Activated CD8-positive, alpha-beta memory T cell treated with anti-CD3 and anti-CD28 coated beads for 36 hours (primary cell): ENCODE measurements at regions not wholly inside any gene's neighbourhood (a gene's known extent, or its start where the extent isn't known, plus 50 kb on each side); places are given as distances from the start of the nearest gene placed in this dataset.

Experiments
- CTCF ChIA-PET: fragments of 350-600 bp; sonication (Branson Sonifier 250); formaldehyde crosslinking; loops from one replicate; lab custom pipeline; 2021; ENCODE audit warnings: antibody characterized with exemption; lab: Charles Lee
- POLR2A ChIA-PET: fragments of 350-600 bp; sonication (Branson Sonifier 250); formaldehyde crosslinking; loops from one replicate; lab custom pipeline; 2021; ENCODE audit warnings: antibody characterized with exemption; lab: Charles Lee

GRCh38 chr4:137468836-137469235 is 63.5 kb downstream of the PCDH18 start:
- ChIA-PET POLR2A (no interaction called here), CTCF (no interaction called here)

DNA sequence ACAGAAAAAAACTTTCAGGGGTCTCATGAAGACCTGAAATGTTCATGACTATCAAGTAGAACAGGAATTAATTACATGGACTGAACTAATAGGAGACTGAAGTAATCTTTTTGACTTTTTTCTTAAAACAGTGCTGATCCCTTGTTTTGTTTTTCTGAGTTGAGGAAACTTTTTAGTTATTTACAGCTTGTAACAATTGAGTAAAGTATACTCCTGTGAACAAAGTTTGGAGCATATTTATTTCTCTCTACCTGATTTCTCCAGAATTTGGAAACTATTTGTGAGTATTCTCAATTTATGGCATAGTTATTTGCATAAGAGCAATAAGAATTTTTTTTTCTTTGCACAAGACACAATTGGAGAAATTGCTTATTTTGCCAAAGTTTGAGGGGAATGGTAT is 64.8 kb downstream of the PCDH18 start:
- CTCF ChIA-PET: no interaction called here

GRCh38 chr4:137463377-137464003 is 68.8 kb downstream of the PCDH18 start:
- ChIA-PET POLR2A (no interaction called here), CTCF (no interaction called here)

More for the DNA sequence above, 64.8 kb downstream of the PCDH18 start:
- POLR2A ChIA-PET: no interaction called here

- ChIA-PET CTCF (no interaction called here), POLR2A (no interaction called here)
These were observed 76.5 kb downstream of the PCDH18 start for GRCh38 chr4:137455647-137456321.

DNA sequence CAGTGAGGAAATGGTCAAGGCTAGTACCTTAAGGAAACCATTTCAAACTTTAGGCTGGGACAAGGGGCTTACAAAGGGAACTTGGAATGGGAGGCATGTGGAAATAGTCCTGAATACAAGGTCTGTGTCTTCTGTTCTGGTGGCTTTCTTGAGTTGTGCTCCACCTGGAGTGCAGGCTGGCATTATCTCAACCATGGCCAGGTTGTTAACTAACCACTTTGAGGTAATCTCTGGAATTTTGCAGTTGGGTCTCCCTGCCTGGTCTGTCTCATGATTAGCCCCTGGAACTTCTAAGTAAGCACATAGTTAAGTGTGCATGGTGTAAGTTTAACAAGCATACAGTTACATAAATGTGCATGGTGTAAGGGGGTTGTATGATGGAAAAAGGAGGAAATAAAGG is 77.5 kb downstream of the PCDH18 start:
- ChIA-PET CTCF (no interaction called here), POLR2A (no interaction called here)

DNA sequence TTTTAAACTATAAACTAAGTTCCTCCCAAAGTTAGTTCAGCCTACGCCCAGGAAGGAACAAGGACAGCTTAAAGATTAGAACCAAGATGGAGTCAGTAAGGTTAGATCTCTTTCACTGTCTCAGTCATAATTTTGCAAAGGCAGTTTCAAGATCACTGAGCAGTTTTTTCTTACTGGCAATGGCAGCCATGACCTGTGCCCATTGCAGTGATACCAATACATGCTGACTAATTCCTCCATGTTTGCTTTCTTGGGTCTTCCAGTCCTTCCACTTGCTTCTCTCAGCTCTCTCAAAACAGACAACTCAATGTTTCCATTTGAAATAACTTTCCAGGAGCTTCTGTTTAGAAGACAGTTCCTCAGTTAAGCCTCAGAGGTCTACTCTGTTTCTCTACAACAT is 79.5 kb downstream of the PCDH18 start:
- CTCF ChIA-PET: no interaction called here
- POLR2A ChIA-PET: no interaction called here

- CTCF ChIA-PET: no interaction called here
- POLR2A ChIA-PET: no interaction called here
These were observed 81.0 kb downstream of the PCDH18 start for GRCh38 chr4:137451172-137451825.

- ChIA-PET POLR2A (no interaction called here), CTCF (interaction anchor here (0.7 kb wide), 1 partner anchor 599 kb away, joined by 3 read pairs; no protein-coding TSS in a partner anchor)
These were observed 83.9 kb downstream of the PCDH18 start for GRCh38 chr4:137448402-137448801.

- ChIA-PET CTCF (no interaction called here), POLR2A (no interaction called here)
These were observed 86.2 kb downstream of the PCDH18 start for GRCh38 chr4:137446071-137446470.

- ChIA-PET CTCF (no interaction called here), POLR2A (no interaction called here)
These were observed 89.1 kb downstream of the PCDH18 start for GRCh38 chr4:137443031-137443800.

DNA sequence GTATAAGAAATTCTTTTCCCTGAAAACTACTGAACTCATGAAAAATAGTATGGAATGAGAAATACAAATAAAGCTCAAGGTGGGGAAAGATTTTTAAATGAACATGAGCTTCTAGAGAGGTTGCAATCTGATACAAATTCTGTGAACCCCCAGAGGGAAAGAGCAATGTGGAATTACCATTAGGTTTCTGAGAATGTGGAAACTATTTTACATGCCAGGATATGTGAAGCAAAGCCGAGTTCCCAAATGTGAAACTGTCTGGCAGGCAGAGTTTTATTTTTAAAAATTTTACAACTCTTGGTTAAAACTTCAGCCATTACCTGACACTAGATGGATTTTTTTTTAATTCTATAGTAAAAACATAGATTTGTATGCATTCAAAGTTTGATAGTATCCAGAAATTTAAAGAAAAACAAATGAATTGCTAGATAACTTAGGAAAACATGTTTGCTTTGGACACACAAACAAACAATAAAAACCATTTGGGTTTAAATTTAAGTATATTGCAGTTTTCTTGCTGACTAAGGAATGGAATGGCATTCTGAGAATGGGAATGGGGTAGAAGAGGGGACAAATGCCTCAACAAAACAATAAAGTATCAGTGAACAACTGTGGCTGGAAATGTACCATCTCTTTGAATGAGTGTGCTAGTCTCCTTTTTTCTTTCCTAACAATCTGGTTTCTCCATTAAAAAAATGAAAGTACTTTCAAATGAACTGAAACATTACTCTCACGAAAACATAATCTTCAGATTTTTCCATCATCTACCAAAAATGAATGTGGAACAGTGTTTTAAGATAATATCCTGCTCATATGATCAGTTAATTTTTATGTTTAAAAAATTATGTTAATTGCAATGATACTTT is 99.6 kb downstream of the PCDH18 start:
- POLR2A ChIA-PET: no interaction called here
- CTCF ChIA-PET: no interaction called here

DNA sequence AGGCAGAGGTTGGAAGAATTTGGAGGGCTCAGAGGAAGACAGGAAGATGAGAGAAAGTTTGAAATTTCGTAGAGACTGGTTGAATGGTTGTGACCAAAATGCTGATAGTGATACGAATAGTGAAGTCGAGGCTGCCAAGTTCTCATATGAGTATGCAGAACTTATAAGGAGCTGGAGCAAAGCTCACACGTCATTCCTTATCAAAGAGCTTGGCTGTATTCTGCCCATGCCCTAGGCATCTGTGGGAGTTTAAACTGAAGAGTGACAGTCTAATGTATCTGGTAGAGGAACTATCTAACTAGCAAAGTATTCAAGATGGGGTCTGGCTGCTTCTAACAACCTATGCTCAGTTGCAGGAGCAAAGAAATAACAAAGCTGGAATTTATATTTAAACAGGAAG is 102.1 kb downstream of the PCDH18 start:
- ChIA-PET POLR2A (no interaction called here), CTCF (interaction anchor here (0.6 kb wide), 1 partner anchor 81 kb away, joined by 3 read pairs; no protein-coding TSS in a partner anchor)

DNA sequence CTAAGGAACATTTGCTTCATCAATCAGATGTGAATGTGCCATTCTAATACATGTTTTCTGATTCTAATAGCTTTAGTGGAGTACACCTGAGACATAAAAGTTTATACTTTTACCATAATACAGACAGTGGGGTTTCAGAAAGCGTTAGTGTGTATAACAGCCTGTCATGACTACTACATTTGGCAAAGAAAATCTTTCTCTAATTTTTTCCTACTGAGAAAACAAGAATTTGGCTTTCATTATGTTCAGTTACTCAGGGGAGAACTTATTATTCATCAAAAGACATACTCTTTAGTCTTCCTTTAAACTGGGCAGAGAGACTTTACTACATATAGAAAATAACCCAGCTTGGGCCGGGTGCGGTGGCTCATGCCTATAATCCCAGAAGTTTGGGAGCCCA is 104.9 kb downstream of the PCDH18 start:
- POLR2A ChIA-PET: no interaction called here
- CTCF ChIA-PET: no interaction called here

DNA sequence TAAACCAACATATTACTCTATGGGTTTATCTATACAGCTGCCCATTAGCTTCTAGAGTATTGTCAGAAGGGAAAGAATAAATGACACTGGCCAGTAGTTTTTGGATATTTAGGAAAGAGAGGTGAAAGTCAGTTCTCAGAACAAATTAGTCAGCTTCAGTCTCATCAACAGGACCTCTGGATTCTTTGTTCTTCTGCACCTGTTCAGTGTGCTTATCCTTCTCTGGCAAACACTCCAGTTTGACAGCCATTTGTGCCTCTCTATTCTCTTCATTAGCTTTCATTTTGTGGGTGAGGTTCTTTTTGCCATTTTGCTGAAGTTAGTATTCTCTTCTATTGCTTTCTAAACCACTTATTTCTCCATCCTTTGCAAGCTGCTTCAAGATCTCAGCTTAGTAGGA is 107.0 kb downstream of the PCDH18 start:
- ChIA-PET CTCF (no interaction called here), POLR2A (no interaction called here)

GRCh38 chr4:137422666-137423065 is 109.6 kb downstream of the PCDH18 start:
- ChIA-PET POLR2A (no interaction called here), CTCF (no interaction called here)

- ChIA-PET CTCF (no interaction called here), POLR2A (no interaction called here)
These were observed 110.5 kb downstream of the PCDH18 start for GRCh38 chr4:137421796-137422195.

- CTCF ChIA-PET: no interaction called here
These were observed 111.3 kb downstream of the PCDH18 start for GRCh38 chr4:137420901-137421396.

GRCh38 chr4:137417676-137418075 is 114.6 kb downstream of the PCDH18 start:
- ChIA-PET POLR2A (no interaction called here), CTCF (no interaction called here)

More at GRCh38 chr4:137420901-137421396, 111.3 kb downstream of the PCDH18 start:
- POLR2A ChIA-PET: no interaction called here

DNA sequence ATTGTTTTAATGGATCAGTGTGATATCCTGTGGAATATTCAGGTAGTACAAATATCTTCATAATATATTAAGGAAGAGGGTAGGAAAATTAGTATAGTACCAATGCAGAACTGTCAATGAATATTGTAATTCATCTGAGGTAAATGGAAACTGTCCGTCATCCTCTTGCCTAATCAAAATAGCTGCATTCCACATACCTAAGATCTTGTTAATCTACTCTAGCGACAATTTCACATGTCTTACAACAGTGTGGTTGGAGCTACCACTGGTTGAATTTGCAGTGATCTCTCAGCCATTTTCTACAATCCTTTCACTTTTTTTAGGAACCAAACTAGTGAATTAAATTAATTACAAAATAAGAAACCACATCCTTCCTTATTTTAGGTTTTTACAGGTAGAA is 117.5 kb downstream of the PCDH18 start:
- POLR2A ChIA-PET: no interaction called here

More for the DNA sequence above, 117.5 kb downstream of the PCDH18 start:
- CTCF ChIA-PET: no interaction called here
